Lower lobe of right lung (tissue), 2 donors: ENCODE measurements at regions not wholly inside any gene's neighbourhood (a gene's known extent, or its start where the extent isn't known, plus 50 kb on each side); places are given as distances from the start of the nearest gene placed in this dataset.

ENCODE experiments used
- ATAC-seq, 2 donors: fragments of 200-7000 bp; cut with Tn5 transposase; one replicate each; pipeline ENCODE4 v1.9.1; 2020 to 2022; ENCODE audit warnings: mild to moderate bottlenecking in 2 of 2, moderate library complexity in 2 of 2
- DNase-seq: peaks from one replicate; pipeline ENCODE4 v3.0.0-alpha.2; 2020
- H3K27ac ChIP-seq: fragments of 200-600 bp; one replicate; pipeline ENCODE4 v1.8.0; 2022
- H3K27me3 ChIP-seq: fragments of 200-600 bp; one replicate; pipeline ENCODE4 v1.8.0; 2022; ENCODE audit warnings: low read depth
- H3K36me3 ChIP-seq: fragments of 200-600 bp; one replicate; pipeline ENCODE4 v1.8.0; 2022; ENCODE audit warnings: mild to moderate bottlenecking
- H3K4me1 ChIP-seq: fragments of 200-600 bp; one replicate; pipeline ENCODE4 v1.8.0; 2022
- H3K4me3 ChIP-seq: fragments of 200-600 bp; one replicate; pipeline ENCODE4 v1.8.0; 2022; ENCODE audit warnings: mild to moderate bottlenecking
- H3K9me3 ChIP-seq: fragments of 200-600 bp; one replicate; pipeline ENCODE4 v1.8.0; 2022
- CTCF ChIP-seq: fragments of 200-600 bp; IDR thresholded peaks from one replicate; pipeline ENCODE4 v1.8.0; 2022; ENCODE audit warnings: antibody characterized with exemption, mild to moderate bottlenecking
- intact Hi-C: fragments of 100-400 bp; cut with DNase I; formaldehyde crosslinking; loops from one replicate; pipeline ENCODE4 v1.11.0; 2022
- donor health status: DM: no; HTN: yes; CAD: no; lungs with severe emphysema.

GRCh38 chr5:82601077-82601476 lies 322.9 kb upstream of the RPS23 start:
- H3K27ac ChIP-seq, result no peak overlapping the region
- TF ChIP-seq CTCF, result no peak
- H3K27me3 ChIP-seq, result no peaks in the 10 kb centered on the region
- H3K4me1 ChIP-seq, result no peaks in the 10 kb centered on the region
- no peaks in the 10 kb centered on the region for H3K9me3 ChIP-seq
- intact Hi-C loops, result no loop called here
- no peak for ATAC-seq
- H3K4me3 ChIP-seq, result no peak overlapping the region
- DNase-seq, result no peak
- H3K36me3 ChIP-seq, result no peaks in the 10 kb centered on the region

- TF ChIP-seq CTCF, result no peak
- H3K9me3 ChIP-seq, result no peaks in the 10 kb centered on the region
- intact Hi-C loops, result no loop called here
- no peak overlapping the region for H3K27ac ChIP-seq
- H3K27me3 ChIP-seq, result no peaks in the 10 kb centered on the region
- H3K4me1 ChIP-seq, result no peaks in the 10 kb centered on the region
- DNase-seq, result no peak
- ATAC-seq, result no peak
- H3K36me3 ChIP-seq, result no peaks in the 10 kb centered on the region
- H3K4me3 ChIP-seq, result no peak overlapping the region
Observed at GRCh38 chr5:82599692-82600091, 321.5 kb upstream of the RPS23 start.

DNA sequence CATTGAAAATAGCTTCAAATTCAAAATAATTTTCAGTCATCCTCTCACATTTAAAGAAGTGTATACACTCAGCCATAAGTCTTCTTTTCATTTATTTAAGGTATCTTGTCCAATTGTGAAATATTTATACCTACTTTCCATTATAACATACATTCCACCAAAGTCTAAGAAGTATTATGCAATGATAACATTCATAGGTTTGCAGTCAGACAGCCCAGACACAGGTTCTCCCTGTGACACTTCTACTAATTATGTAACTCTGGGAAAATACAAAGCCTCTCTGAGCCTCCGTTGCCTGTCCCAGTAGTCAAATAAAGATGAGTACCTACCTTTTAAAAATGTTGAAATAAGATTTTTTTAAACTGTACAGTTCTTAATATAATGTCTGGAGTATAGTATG lies 320.9 kb upstream of the RPS23 start:
- Histone ChIP-seq H3K4me1 (no peaks in the 10 kb centered on the region), H3K36me3 (no peaks in the 10 kb centered on the region), H3K4me3 (no peak overlapping the region), H3K9me3 (no peaks in the 10 kb centered on the region), H3K27ac (no peak overlapping the region), H3K27me3 (no peaks in the 10 kb centered on the region)
- intact Hi-C loops, result no loop called here
- DNase-seq (no peak), ATAC-seq (no peak)
- no peak for TF ChIP-seq CTCF

GRCh38 chr5:82597437-82597836 lies 319.3 kb upstream of the RPS23 start:
- Histone ChIP-seq H3K4me3 (no peak overlapping the region), H3K4me1 (no peaks in the 10 kb centered on the region), H3K27ac (no peak overlapping the region), H3K27me3 (no peaks in the 10 kb centered on the region), H3K9me3 (no peaks in the 10 kb centered on the region), H3K36me3 (no peaks in the 10 kb centered on the region)
- no peak for TF ChIP-seq CTCF
- ATAC-seq (no peak), DNase-seq (no peak)
- intact Hi-C loops, result no loop called here

DNA sequence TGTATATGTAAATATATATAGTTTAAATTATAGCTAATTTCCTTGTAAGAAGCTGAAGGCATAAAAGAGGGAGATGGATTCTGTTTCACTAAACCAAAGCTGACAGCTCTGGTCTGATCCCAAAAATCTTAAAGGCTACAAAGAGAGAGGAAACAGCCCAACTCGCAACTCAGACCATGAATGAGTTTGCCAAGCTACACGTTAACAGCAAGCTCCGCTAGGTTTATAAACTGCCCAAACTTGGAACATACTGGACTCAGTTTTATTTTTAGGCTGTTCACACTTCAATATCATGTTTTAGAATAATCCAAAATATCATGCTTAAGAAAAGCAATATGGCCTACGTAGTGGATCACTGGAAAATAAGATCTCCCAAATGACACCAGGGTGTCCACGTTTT lies 318.3 kb upstream of the RPS23 start:
- Histone ChIP-seq H3K4me1 (no peaks in the 10 kb centered on the region), H3K9me3 (no peaks in the 10 kb centered on the region), H3K27ac (no peak overlapping the region), H3K27me3 (no peaks in the 10 kb centered on the region), H3K4me3 (no peak overlapping the region), H3K36me3 (no peaks in the 10 kb centered on the region)
- intact Hi-C loops, result no loop called here
- ATAC-seq (no peak), DNase-seq (no peak)
- TF ChIP-seq CTCF, result no peak

DNA sequence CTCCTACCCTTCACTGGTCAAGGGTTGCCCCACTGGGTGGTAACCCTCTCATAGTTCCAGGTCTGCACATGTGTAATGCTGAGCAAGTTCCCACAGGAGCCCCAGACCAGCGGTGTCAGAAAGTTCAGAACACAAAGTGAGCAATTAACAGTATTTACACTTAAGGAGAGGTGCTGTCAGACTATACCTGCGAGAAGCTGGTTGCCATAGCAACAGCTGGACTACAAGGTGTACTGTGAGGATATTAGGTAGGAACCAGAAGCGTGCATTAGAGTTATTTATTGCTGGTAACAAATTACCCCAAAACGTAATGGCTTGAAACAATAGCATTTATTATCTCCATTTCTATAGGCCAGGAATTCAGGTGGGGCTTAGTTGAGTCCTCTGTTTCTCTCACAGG lies 317.0 kb upstream of the RPS23 start:
- H3K4me1 ChIP-seq, result no peaks in the 10 kb centered on the region
- H3K27ac ChIP-seq, result no peak overlapping the region
- no peak for DNase-seq
- peak in 1 of 2 donors; percentile 18 for ATAC-seq
- H3K36me3 ChIP-seq, result no peaks in the 10 kb centered on the region
- intact Hi-C loops, result no loop called here
- no peak overlapping the region for H3K4me3 ChIP-seq
- H3K9me3 ChIP-seq, result no peaks in the 10 kb centered on the region
- H3K27me3 ChIP-seq, result no peaks in the 10 kb centered on the region
- TF ChIP-seq CTCF, result no peak
